Putamen (tissue), 1 donor: ENCODE measurements at regions not wholly inside any gene's neighbourhood (a gene's known extent, or its start where the extent isn't known, plus 50 kb on each side); places are given as distances from the start of the nearest gene placed in this dataset.
"Not testable (repeated sequence)": the region's sequence is repeated elsewhere in the genome, so short reads cannot be mapped to it uniquely, and the experiment has no call there.

Source experiments
- DNase-seq: peaks from one replicate; pipeline ENCODE4 v3.0.0-alpha.2; 2016; ENCODE audit warnings: low spot score

GRCh38 chr1:233790121-233790520 is 114.4 kb upstream of the SLC35F3 start:
- DNase-seq: no peak

- DNase-seq: peak; percentile 80
Measured at GRCh38 chr1:233790662-233791371, 113.7 kb upstream of the SLC35F3 start.

GRCh38 chr1:233791372-233791703 is 113.1 kb upstream of the SLC35F3 start:
- no peak for DNase-seq

GRCh38 chr1:233791721-233792120 is 112.8 kb upstream of the SLC35F3 start:
- DNase-seq: no peak

GRCh38 chr1:233794863-233795262 is 109.6 kb upstream of the SLC35F3 start:
- DNase-seq: no peak

GRCh38 chr1:233796146-233796783 is 108.2 kb upstream of the SLC35F3 start:
- DNase-seq: no peak

- DNase-seq: no peak
Measured at GRCh38 chr1:233802611-233803010, 101.9 kb upstream of the SLC35F3 start.

- no peak for DNase-seq
Measured at GRCh38 chr1:233805786-233806185, 98.7 kb upstream of the SLC35F3 start.

GRCh38 chr1:233815357-233815756 is 89.1 kb upstream of the SLC35F3 start:
- DNase-seq: no peak

- DNase-seq: no peak
Measured at GRCh38 chr1:233815865-233816264, 88.6 kb upstream of the SLC35F3 start.

- no peak for DNase-seq
Measured at GRCh38 chr1:233816348-233816747, 88.1 kb upstream of the SLC35F3 start.

- no peak for DNase-seq
Measured at GRCh38 chr1:233819042-233819441, 85.4 kb upstream of the SLC35F3 start.

- not testable (repeated sequence) for DNase-seq
Measured at GRCh38 chr1:233824179-233824578, 80.3 kb upstream of the SLC35F3 start.

GRCh38 chr1:233827937-233828336 is 76.5 kb upstream of the SLC35F3 start:
- DNase-seq: not testable (repeated sequence)

- DNase-seq: no peak
Measured at GRCh38 chr1:233828480-233828879, 76.0 kb upstream of the SLC35F3 start.

- no peak for DNase-seq
Measured at GRCh38 chr1:233834609-233835008, 69.9 kb upstream of the SLC35F3 start.

GRCh38 chr1:233838207-233838606 is 66.3 kb upstream of the SLC35F3 start:
- DNase-seq: not testable (repeated sequence)

- no peak for DNase-seq
Measured at GRCh38 chr1:233843525-233844204, 60.8 kb upstream of the SLC35F3 start.

GRCh38 chr1:233844275-233844674 is 60.2 kb upstream of the SLC35F3 start:
- no peak for DNase-seq

- DNase-seq: no peak
Measured at GRCh38 chr1:233844692-233845091, 59.8 kb upstream of the SLC35F3 start.
